HFF-Myc (cell line): ENCODE measurements at regions not wholly inside any gene's neighbourhood (a gene's known extent, or its start where the extent isn't known, plus 50 kb on each side); places are given as distances from the start of the nearest gene placed in this dataset.

Experiments
- DNase-seq: peaks from one replicate; pipeline ENCODE4 v3.0.0-alpha.2; 2011; ENCODE audit warnings: low read depth; ENCODE audit errors: extremely low read depth
- H3K4me3 ChIP-seq: replicated peaks from 2 replicates; pipeline ENCODE4 v1.5.1; 2011; ENCODE audit warnings: low read depth, mild to moderate bottlenecking, control low read depth, low read length
- TF ChIP-seq, protein P1 (sequence below): IDR thresholded peaks from 2 replicates; pipeline ENCODE4 v1.5.1; 2012; ENCODE audit warnings: mild to moderate bottlenecking, low read depth, low read length, control low read depth; ENCODE audit errors: missing control alignments

DNA sequence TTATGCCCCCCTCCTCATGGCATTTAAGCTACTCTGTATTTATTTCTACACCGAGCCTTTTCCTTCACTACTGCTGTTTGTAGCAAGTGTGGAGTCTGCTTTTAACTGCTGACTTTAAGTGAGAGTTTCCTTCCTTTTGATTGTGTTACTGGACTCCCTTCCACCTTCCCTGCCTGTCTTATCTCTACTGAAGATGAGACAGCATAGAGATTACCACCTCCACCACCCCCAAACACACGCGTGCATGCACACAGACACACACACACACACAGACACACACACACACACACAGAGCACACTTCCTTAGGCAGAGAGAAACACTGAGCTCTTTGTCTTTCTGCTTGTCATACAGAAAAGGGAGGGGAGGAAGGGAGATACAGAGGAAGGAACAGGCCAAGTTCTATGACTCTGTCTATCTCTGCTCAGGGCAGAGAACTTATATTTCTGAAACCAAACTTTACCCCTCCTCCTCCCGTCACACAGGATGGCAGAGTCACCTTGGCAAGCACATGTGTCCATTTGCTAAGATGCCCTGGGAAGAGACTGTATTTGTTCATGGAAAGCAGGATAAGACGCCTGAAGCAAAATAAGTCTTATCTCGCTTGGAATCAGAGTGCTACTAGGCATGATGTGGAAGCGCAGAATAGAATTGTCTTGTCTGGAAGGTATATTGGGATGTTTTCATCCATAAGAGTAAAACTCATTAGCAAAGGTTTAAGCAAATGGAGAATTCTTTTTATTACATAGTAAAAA lies 81.8 kb upstream of the CAV2 start:
- no peak overlapping the region for H3K4me3 ChIP-seq
- DNase-seq, result no peak
- TF ChIP-seq, protein P1, sequence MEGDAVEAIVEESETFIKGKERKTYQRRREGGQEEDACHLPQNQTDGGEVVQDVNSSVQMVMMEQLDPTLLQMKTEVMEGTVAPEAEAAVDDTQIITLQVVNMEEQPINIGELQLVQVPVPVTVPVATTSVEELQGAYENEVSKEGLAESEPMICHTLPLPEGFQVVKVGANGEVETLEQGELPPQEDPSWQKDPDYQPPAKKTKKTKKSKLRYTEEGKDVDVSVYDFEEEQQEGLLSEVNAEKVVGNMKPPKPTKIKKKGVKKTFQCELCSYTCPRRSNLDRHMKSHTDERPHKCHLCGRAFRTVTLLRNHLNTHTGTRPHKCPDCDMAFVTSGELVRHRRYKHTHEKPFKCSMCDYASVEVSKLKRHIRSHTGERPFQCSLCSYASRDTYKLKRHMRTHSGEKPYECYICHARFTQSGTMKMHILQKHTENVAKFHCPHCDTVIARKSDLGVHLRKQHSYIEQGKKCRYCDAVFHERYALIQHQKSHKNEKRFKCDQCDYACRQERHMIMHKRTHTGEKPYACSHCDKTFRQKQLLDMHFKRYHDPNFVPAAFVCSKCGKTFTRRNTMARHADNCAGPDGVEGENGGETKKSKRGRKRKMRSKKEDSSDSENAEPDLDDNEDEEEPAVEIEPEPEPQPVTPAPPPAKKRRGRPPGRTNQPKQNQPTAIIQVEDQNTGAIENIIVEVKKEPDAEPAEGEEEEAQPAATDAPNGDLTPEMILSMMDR, result no peak

DNA sequence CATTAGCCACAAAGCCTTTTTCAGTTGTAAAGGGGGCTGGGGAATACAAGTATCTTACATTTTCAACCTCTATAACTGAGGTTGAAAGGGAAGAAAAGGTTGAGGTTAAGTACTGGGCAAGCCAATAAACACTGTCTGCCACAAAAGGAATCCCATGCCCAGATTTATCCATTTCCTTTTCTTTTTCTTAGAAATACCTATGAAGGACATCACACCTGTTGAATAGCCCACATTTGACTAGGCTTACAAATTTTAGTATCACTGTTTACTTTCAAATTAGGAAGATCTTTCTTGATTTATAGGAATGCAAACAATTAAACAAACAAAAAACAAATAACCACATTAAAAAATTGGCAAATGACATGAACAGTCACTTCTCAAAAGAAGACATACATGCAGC lies 81.0 kb upstream of the CAV2 start:
- no peak overlapping the region for H3K4me3 ChIP-seq
- no peak for DNase-seq

DNA sequence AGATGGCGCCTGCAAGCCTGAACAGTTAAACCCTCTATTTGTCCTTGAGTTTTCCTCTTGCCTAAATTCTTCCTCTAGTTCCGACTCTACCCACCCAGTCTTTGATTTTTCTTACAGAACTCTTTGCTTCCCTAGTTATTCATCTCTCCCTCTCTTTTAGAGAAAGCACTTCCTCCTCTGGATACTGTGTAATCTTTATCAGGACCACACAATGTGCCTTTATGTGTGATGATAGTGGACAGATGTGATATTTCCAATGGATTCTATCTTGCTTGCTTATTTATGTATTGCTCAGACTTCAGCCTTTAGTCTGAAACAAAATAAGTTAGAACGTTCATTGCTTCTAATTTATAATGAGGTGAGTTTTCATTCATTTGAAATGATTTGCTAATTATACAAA lies 79.5 kb upstream of the CAV2 start:
- H3K4me3 ChIP-seq, result no peak overlapping the region
- TF ChIP-seq, protein P1, result no peak
- no peak for DNase-seq

More for the DNA sequence above, 81.0 kb upstream of the CAV2 start:
- TF ChIP-seq, protein P1, result no peak

DNA sequence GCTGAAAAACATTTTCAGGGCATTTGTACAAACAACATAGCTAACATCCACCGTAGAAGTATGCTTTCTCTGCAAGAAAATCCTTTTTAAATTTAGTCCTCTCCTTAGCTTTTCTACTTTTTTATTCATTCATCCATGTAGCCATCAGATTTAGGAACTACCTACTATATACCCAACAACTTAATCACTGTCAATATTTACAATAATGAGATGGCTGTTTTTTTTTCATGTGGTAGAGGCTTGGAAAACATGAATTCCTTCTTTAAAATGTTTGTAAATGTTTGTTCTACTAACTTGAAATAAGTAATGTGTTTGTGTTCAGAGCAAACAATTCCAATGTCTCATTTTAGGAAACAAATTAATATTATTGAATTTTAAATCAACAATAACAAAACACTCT lies 78.2 kb upstream of the CAV2 start:
- DNase-seq, result no peak
- H3K4me3 ChIP-seq, result no peak overlapping the region
- TF ChIP-seq, protein P1, result no peak

DNA sequence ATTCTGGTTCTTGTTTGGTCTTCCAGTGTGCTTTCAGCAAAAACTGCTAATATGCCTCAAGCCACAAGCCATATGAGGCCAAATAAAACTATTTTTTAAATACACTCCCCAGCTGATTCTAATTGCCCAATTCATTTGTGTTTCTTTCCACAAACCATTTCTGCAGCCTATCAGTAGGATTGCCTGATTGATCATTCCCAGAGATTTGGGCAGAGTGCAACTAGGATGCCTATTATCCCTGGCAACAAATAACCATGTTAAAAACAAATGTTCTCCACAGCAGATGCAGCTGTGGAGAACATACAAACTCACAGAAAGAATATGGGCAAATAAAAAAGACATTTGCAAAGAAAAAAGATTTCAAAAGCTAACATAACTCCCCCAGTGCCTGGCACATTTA lies 76.9 kb upstream of the CAV2 start:
- no peak overlapping the region for H3K4me3 ChIP-seq
- TF ChIP-seq, protein P1, result no peak
- DNase-seq, result no peak

DNA sequence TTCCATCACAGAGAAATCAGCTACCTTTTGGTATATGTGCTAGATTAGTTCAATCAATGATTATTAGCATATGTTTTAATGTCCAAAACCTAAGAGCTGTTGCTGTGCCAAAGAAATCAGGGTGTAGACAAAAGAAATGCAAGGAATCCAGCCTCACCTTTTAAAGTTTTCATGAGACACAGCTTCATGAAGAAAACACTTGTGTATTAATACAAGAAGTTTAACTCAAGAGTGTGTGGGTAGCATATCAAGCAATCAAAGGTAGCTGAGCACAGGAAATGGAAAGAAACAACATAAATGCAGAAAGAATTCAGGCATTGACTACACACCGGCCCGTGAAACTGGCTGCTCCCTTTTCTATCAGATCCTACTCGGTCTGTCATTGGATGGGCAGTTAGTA lies 76.0 kb upstream of the CAV2 start:
- DNase-seq, result no peak
- TF ChIP-seq, protein P1, result no peak
- no peak overlapping the region for H3K4me3 ChIP-seq
